Neural cell (in vitro differentiated cells): ENCODE measurements at regions not wholly inside any gene's neighbourhood (a gene's known extent, or its start where the extent isn't known, plus 50 kb on each side); places are given as distances from the start of the nearest gene placed in this dataset.

Experiments used
- H2AFZ ChIP-seq: fragments of 200-600, 300-800 bp; sonication (generic), shearing (Covaris generic); 2 replicates; pipeline ENCODE4 v1.6.0; 2014; ENCODE audit warnings: low read depth, mild to moderate bottlenecking, antibody characterized with exemption, low read length, moderate library complexity
- H3F3A ChIP-seq: fragments of 200-600 bp; shearing (Covaris generic); 2 replicates; pipeline ENCODE4 v1.6.1; 2016; ENCODE audit warnings: mild to moderate bottlenecking, moderate library complexity, mixed read lengths, antibody characterized with exemption, low read length; ENCODE audit not compliant: insufficient read depth, poor library complexity, severe bottlenecking
- H3K27ac ChIP-seq: fragments of 200-600, 300-800 bp; sonication (generic), shearing (Covaris generic); 2 replicates; pipeline ENCODE4 v1.5.1; 2014; ENCODE audit warnings: mild to moderate bottlenecking, low read length, moderate library complexity
- H3K27me3 ChIP-seq: fragments of 300-800, 200-600 bp; sonication (generic), shearing (Covaris generic); 2 replicates; pipeline ENCODE4 v1.6.0; 2014; ENCODE audit warnings: mild to moderate bottlenecking, low read depth, low read length, moderate library complexity; ENCODE audit not compliant: insufficient read depth
- H3K36me3 ChIP-seq: fragments of 300-800, 200-600 bp; sonication (generic), shearing (Covaris generic); 2 replicates; pipeline ENCODE4 v1.5.1; 2014; ENCODE audit warnings: mild to moderate bottlenecking, antibody characterized with exemption, low read length, moderate library complexity; ENCODE audit not compliant: insufficient read depth
- H3K4me2 ChIP-seq: fragments of 300-800, 200-600 bp; sonication (generic), shearing (Covaris generic); 2 replicates; pipeline ENCODE4 v1.6.0; 2014; ENCODE audit warnings: mild to moderate bottlenecking, low read length
- H3K4me3 ChIP-seq: fragments of 300-800, 200-600 bp; sonication (generic), shearing (Covaris generic); 2 replicates; pipeline ENCODE4 v1.5.1; 2014; ENCODE audit warnings: mild to moderate bottlenecking, low read length, moderate library complexity
- H3K79me2 ChIP-seq: fragments of 200-600 bp; shearing (Covaris generic); replicated peaks from 2 replicates; pipeline ENCODE4 v1.6.0; 2014; ENCODE audit warnings: mild to moderate bottlenecking, low read length, moderate library complexity; ENCODE audit not compliant: insufficient read depth
- H3K9ac ChIP-seq: fragments of 300-800, 200-600 bp; sonication (generic), shearing (Covaris generic); 2 replicates; pipeline ENCODE4 v1.6.1; 2016; ENCODE audit warnings: mild to moderate bottlenecking, low read length, mixed read lengths
- H3K9me2 ChIP-seq: fragments of 200-600 bp; shearing (Covaris generic); 2 replicates; pipeline ENCODE4 v1.6.1; 2016; ENCODE audit warnings: mild to moderate bottlenecking, low read length, mixed read lengths; ENCODE audit not compliant: insufficient read depth
- H3K9me3 ChIP-seq: fragments of 200-600, 300-800 bp; sonication (generic), shearing (Covaris generic); 2 replicates; pipeline ENCODE4 v1.6.1; 2016; ENCODE audit warnings: mild to moderate bottlenecking, mixed run types, low read length, moderate library complexity, mixed read lengths
- H4K20me1 ChIP-seq: fragments of 200-600 bp; shearing (Covaris generic); 2 replicates; pipeline ENCODE4 v1.6.1; 2016; ENCODE audit warnings: mild to moderate bottlenecking, mixed run types; ENCODE audit not compliant: insufficient read depth
- CTCF ChIP-seq: fragments of 450-650 bp; IDR thresholded peaks from 2 replicates; pipeline ENCODE4 v1.5.1; 2014; ENCODE audit warnings: antibody characterized with exemption, mild to moderate bottlenecking, moderate library complexity; ENCODE audit not compliant: poor library complexity, severe bottlenecking
- EP300 ChIP-seq: fragments of 450-650 bp; conservative IDR thresholded peaks from 2 replicates; pipeline ENCODE4 v1.6.1; 2014; ENCODE audit warnings: antibody characterized with exemption, mild to moderate bottlenecking, moderate library complexity; ENCODE audit not compliant: poor library complexity, severe bottlenecking
- EZH2 ChIP-seq: fragments of 200-600, 300-800 bp; shearing (Covaris generic), sonication (generic); IDR thresholded peaks from 2 replicates; pipeline ENCODE4 v1.6.1; 2014; ENCODE audit warnings: antibody characterized with exemption, low read length, borderline replicate concordance, mild to moderate bottlenecking; ENCODE audit not compliant: insufficient read depth, poor library complexity, severe bottlenecking
- MXI1 ChIP-seq: fragments of 450-650 bp; conservative IDR thresholded peaks from 2 replicates; pipeline ENCODE4 v1.6.1; 2014; ENCODE audit warnings: antibody characterized with exemption, mild to moderate bottlenecking; ENCODE audit not compliant: poor library complexity, severe bottlenecking
- POLR2AphosphoS5 ChIP-seq: IDR thresholded peaks from 2 replicates; pipeline ENCODE4 v1.6.1; 2012
- RAD21 ChIP-seq: fragments of 450-650 bp; conservative IDR thresholded peaks from 2 replicates; pipeline ENCODE4 v1.6.1; 2014; ENCODE audit warnings: antibody characterized with exemption, mild to moderate bottlenecking, moderate library complexity
- SMC3 ChIP-seq: fragments of 450-650 bp; conservative IDR thresholded peaks from 2 replicates; pipeline ENCODE4 v1.6.1; 2014; ENCODE audit warnings: antibody characterized with exemption, mild to moderate bottlenecking, moderate library complexity; ENCODE audit not compliant: poor library complexity
- TAF1 ChIP-seq: IDR thresholded peaks from 2 replicates; pipeline ENCODE4 v1.6.1; 2012; ENCODE audit warnings: low read depth
- TF ChIP-seq, protein P1 (sequence below): IDR thresholded peaks from 2 replicates; pipeline ENCODE4 v1.6.1; 2012; ENCODE audit warnings: borderline replicate concordance

GRCh38 chr7:116365797-116366196 is 133.7 kb upstream of the CAV2 start:
- Histone ChIP-seq H3K4me3 (no peak overlapping the region), H3K9me2 (no peaks in the 10 kb centered on the region), H3K27me3 (no peaks in the 10 kb centered on the region), H4K20me1 (no peaks in the 10 kb centered on the region), H3F3A (no peaks in the 10 kb centered on the region), H3K36me3 (no peaks in the 10 kb centered on the region), H3K27ac (no peak overlapping the region), H3K9ac (no peak overlapping the region), H3K79me2 (no peaks in the 10 kb centered on the region), H2AFZ (no peak overlapping the region), H3K4me2 (no peak overlapping the region), H3K9me3 (no peaks in the 10 kb centered on the region)
- TF ChIP-seq EP300 (peak; percentile 33), POLR2AphosphoS5 (no peak)

DNA sequence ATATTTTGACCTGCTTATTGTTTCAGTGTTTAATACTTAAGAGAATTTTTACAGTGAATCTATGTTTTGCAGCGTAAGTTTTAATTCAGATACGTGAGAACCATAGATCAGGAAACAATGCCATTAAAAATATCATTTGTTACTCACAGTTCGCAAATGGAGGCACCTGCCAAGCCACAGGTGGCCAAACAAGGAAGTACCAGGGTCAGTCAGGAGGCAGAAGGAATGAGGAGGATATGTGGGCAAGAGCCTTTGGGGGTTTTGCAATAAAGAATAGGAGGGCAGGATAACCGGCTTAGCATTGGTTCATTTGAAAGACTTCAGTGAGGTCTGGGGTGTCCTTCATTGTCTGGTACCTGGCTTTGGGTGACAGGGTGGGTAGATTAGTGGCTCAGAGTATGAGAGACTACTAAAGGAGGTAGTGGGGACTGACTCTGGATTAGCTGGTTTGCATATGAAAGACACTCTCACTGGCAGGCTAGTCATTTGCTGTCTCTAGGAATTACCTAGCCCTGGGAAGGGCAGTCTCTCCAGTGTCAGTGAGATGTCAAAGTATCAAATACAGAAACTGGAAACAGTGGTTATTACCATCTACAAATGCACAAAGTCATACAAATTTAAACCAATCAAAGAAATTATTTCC is 132.2 kb upstream of the CAV2 start:
- Histone ChIP-seq H3K27me3 (no peaks in the 10 kb centered on the region), H3K4me2 (no peak overlapping the region), H3F3A (no peaks in the 10 kb centered on the region), H3K79me2 (no peaks in the 10 kb centered on the region), H3K36me3 (no peaks in the 10 kb centered on the region), H2AFZ (no peak overlapping the region), H3K27ac (no peak overlapping the region), H3K9ac (no peak overlapping the region), H3K9me3 (no peaks in the 10 kb centered on the region), H3K4me3 (no peak overlapping the region), H3K9me2 (no peaks in the 10 kb centered on the region), H4K20me1 (no peaks in the 10 kb centered on the region)
- no peak for TF ChIP-seq EZH2
- TF ChIP-seq, protein P1, sequence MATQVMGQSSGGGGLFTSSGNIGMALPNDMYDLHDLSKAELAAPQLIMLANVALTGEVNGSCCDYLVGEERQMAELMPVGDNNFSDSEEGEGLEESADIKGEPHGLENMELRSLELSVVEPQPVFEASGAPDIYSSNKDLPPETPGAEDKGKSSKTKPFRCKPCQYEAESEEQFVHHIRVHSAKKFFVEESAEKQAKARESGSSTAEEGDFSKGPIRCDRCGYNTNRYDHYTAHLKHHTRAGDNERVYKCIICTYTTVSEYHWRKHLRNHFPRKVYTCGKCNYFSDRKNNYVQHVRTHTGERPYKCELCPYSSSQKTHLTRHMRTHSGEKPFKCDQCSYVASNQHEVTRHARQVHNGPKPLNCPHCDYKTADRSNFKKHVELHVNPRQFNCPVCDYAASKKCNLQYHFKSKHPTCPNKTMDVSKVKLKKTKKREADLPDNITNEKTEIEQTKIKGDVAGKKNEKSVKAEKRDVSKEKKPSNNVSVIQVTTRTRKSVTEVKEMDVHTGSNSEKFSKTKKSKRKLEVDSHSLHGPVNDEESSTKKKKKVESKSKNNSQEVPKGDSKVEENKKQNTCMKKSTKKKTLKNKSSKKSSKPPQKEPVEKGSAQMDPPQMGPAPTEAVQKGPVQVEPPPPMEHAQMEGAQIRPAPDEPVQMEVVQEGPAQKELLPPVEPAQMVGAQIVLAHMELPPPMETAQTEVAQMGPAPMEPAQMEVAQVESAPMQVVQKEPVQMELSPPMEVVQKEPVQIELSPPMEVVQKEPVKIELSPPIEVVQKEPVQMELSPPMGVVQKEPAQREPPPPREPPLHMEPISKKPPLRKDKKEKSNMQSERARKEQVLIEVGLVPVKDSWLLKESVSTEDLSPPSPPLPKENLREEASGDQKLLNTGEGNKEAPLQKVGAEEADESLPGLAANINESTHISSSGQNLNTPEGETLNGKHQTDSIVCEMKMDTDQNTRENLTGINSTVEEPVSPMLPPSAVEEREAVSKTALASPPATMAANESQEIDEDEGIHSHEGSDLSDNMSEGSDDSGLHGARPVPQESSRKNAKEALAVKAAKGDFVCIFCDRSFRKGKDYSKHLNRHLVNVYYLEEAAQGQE = no peak
- no peak for TF ChIP-seq TAF1
- no peak for TF ChIP-seq RAD21
- no peak for TF ChIP-seq SMC3
- TF ChIP-seq CTCF = no peak
- TF ChIP-seq MXI1 = no peak

- no peaks in the 10 kb centered on the region for H3K79me2 ChIP-seq
- no peaks in the 10 kb centered on the region for H3K36me3 ChIP-seq
- no peak overlapping the region for H3K4me2 ChIP-seq
- no peaks in the 10 kb centered on the region for H3K27me3 ChIP-seq
- no peak overlapping the region for H3K27ac ChIP-seq
- H2AFZ ChIP-seq = no peak overlapping the region
- no peaks in the 10 kb centered on the region for H4K20me1 ChIP-seq
- no peaks in the 10 kb centered on the region for H3K9me2 ChIP-seq
- no peaks in the 10 kb centered on the region for H3F3A ChIP-seq
- no peak overlapping the region for H3K4me3 ChIP-seq
- H3K9ac ChIP-seq = no peak overlapping the region
- H3K9me3 ChIP-seq = no peaks in the 10 kb centered on the region
- TF ChIP-seq TAF1 (no peak), SMC3 (no peak), MXI1 (no peak), EZH2 (no peak), CTCF (no peak), EP300 (no peak), POLR2AphosphoS5 (no peak), RAD21 (no peak)
- TF ChIP-seq, protein P1 = no peak
Observed at GRCh38 chr7:116368965-116369364, 130.6 kb upstream of the CAV2 start.
